ENCODE measurements at regions not wholly inside any gene's neighbourhood (a gene's known extent, or its start where the extent isn't known, plus 50 kb on each side); places are given as distances from the start of the nearest gene placed in this dataset.

DNA sequence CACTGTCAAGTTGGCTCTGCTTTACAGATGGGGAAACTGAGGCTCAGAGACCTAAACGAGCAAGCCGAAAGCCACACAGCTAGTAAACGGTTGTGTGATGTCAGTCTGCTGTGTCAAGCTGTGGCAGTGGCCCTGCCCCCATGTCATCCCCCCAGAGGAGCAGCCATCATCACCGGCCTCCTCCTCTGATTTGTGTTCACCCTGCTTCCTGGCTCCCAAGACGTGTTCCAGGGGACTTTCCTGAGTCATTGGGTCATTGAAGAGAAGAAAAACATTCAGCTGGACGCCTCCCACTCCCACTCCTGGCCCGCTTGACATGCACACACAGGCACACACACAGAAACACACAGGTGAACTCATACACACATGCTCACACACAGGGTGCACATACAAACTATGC is 54.0 kb upstream of the CIBAR2 start:
- no peaks in the 10 kb centered on the region for H3K9me3 ChIP-seq (ENCODE audit: control insufficient read depth, low read depth, low read length)
- no peaks in the 10 kb centered on the region for H3K79me2 ChIP-seq (ENCODE audit: insufficient read depth, low read length)
- no peak overlapping the region for H2BK120ac ChIP-seq (ENCODE audit: low read depth, low read length, poor library complexity, severe bottlenecking)
- no peak overlapping the region for H3K4me2 ChIP-seq (ENCODE audit: insufficient read depth, insufficient read length, low read length)
- H3K9me3 Mint-ChIP-seq = no peaks in the 10 kb centered on the region; a peak in 1 of 5 replicates
- H3K27ac Mint-ChIP-seq = no peak overlapping the region
- H3K27me3 Mint-ChIP-seq (ENCODE audit: low read depth) = peaks cover 24% of the 10 kb centered on the region
- H2BK12ac ChIP-seq (ENCODE audit: insufficient read length, low read depth, low read length) = no peak overlapping the region
- H3K27ac ChIP-seq (ENCODE audit: insufficient read length, low read depth, low read length) = no peak overlapping the region
- H3K9ac ChIP-seq (ENCODE audit: extremely low read depth, insufficient read length, low read length) = no peak overlapping the region
- H3K27me3 ChIP-seq (ENCODE audit: insufficient read depth, low read length) = no peaks in the 10 kb centered on the region; the same call in 1 of the 2 replicates
- DNase-seq = no peak
- WGBS (ENCODE audit: extremely low coverage, insufficient read length, low lambda C conversion rate) = no CpG with 5 or more reads among the region's 7 CpGs
- H3K4ac ChIP-seq (ENCODE audit: low read depth, low read length) = no peak overlapping the region
- H3T11ph ChIP-seq (ENCODE audit: low read length) = no peak overlapping the region
- H4K5ac ChIP-seq (ENCODE audit: insufficient read length, low read depth, low read length) = no peak overlapping the region
- peaks cover 4% of the 10 kb centered on the region for H3K23me2 ChIP-seq (ENCODE audit: insufficient read length, low read depth, low read length, poor library complexity, severe bottlenecking)
- H3K4me1 ChIP-seq (ENCODE audit: insufficient read depth, low read length) = peaks cover 5% of the 10 kb centered on the region; the same call in 1 of the 2 replicates
- H3K56ac ChIP-seq (ENCODE audit: insufficient read length, low read depth, low read length) = no peak overlapping the region
- H2BK5ac ChIP-seq (ENCODE audit: insufficient read length, low read length) = no peak overlapping the region
- peaks cover 17 to 23% of the 10 kb centered on the region in 2 experiments for H3K4me1 Mint-ChIP-seq
- no peak overlapping the region for H4K8ac ChIP-seq (replicated peaks; ENCODE audit: insufficient read length, low read depth, low read length)
- no peak overlapping the region for H3K23ac ChIP-seq (ENCODE audit: insufficient read length, low read depth, low read length)
- TF ChIP-seq, protein P1, sequence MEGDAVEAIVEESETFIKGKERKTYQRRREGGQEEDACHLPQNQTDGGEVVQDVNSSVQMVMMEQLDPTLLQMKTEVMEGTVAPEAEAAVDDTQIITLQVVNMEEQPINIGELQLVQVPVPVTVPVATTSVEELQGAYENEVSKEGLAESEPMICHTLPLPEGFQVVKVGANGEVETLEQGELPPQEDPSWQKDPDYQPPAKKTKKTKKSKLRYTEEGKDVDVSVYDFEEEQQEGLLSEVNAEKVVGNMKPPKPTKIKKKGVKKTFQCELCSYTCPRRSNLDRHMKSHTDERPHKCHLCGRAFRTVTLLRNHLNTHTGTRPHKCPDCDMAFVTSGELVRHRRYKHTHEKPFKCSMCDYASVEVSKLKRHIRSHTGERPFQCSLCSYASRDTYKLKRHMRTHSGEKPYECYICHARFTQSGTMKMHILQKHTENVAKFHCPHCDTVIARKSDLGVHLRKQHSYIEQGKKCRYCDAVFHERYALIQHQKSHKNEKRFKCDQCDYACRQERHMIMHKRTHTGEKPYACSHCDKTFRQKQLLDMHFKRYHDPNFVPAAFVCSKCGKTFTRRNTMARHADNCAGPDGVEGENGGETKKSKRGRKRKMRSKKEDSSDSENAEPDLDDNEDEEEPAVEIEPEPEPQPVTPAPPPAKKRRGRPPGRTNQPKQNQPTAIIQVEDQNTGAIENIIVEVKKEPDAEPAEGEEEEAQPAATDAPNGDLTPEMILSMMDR (conservative IDR thresholded peaks at IDR 0.05) = no peak
- H2AFZ ChIP-seq (ENCODE audit: low read length) = no peak overlapping the region
- no peak overlapping the region for H3K18ac ChIP-seq (ENCODE audit: insufficient read length, low read depth, low read length)
- no peak overlapping the region for H2BK20ac ChIP-seq (ENCODE audit: low read depth, low read length, poor library complexity, severe bottlenecking)
- no peak overlapping the region for H2BK15ac ChIP-seq (ENCODE audit: low read depth, low read length)
- no peak overlapping the region for H4K91ac ChIP-seq (ENCODE audit: insufficient read length, low read depth, low read length)
- H4K20me1 ChIP-seq (ENCODE audit: control insufficient read depth, insufficient read depth, insufficient read length) = no peaks in the 10 kb centered on the region
- H3K36me3 Mint-ChIP-seq (ENCODE audit: insufficient read depth in 1 of 3, low read depth in 3 of 3) = peaks cover under 1 to 2% (median under 1%) of the 10 kb centered on the region in 3 experiments; a peak in 5 of 7 replicates
- H3K79me1 ChIP-seq (ENCODE audit: insufficient read depth, low read depth, low read length, poor library complexity, severe bottlenecking) = no peaks in the 10 kb centered on the region
- H3K14ac ChIP-seq (ENCODE audit: insufficient read depth, low read length) = no peak overlapping the region
- no peak overlapping the region for H2AK5ac ChIP-seq (ENCODE audit: insufficient read length, low read length)
- no peak overlapping the region for H3K4me3 Mint-ChIP-seq

Data from H9 (cell line).